Astrocyte (in vitro differentiated cells and primary cell): ENCODE measurements at regions not wholly inside any gene's neighbourhood (a gene's known extent, or its start where the extent isn't known, plus 50 kb on each side); places are given as distances from the start of the nearest gene placed in this dataset.

Experiments used
- DNase-seq: peaks from one replicate; pipeline ENCODE4 v3.0.0-alpha.2; 2010; ENCODE audit warnings: low read depth
- FAIRE-seq: peaks from 2 replicates; lab custom pipeline; 2011; peaks lifted over from hg19 to GRCh38; lab: Jason Lieb, UNC
- H2AFZ ChIP-seq: 2 replicates; pipeline ENCODE4 v1.6.0; 2012; ENCODE audit warnings: low read depth, low read length, inconsistent platforms
- H3K27ac ChIP-seq: 2 replicates; pipeline ENCODE4 v1.5.1; 2011; ENCODE audit warnings: low read depth, low read length, inconsistent platforms
- H3K27me3 ChIP-seq: 2 replicates; pipeline ENCODE4 v1.6.0; 2011; ENCODE audit warnings: low read length, inconsistent platforms; ENCODE audit not compliant: insufficient read depth
- H3K36me3 ChIP-seq: 2 replicates; pipeline ENCODE4 v1.5.1; 2011; ENCODE audit warnings: low read length, inconsistent platforms; ENCODE audit not compliant: insufficient read depth
- H3K4me1 ChIP-seq: 2 replicates; pipeline ENCODE4 v1.5.1; 2011; ENCODE audit warnings: low read length, inconsistent platforms; ENCODE audit not compliant: insufficient read depth
- H3K4me2 ChIP-seq: 2 replicates; pipeline ENCODE4 v1.6.0; 2012; ENCODE audit warnings: low read length, inconsistent platforms
- H3K4me3 ChIP-seq: 2 replicates; pipeline ENCODE4 v1.5.1; 2011; ENCODE audit warnings: low read depth, mild to moderate bottlenecking, low read length, inconsistent platforms; ENCODE audit not compliant: insufficient read depth
- H3K79me2 ChIP-seq: 2 replicates; pipeline ENCODE4 v1.6.0; 2012; ENCODE audit warnings: mild to moderate bottlenecking, low read length, inconsistent platforms; ENCODE audit not compliant: insufficient read depth
- H3K9ac ChIP-seq: 2 replicates; pipeline ENCODE4 v1.6.0; 2012; ENCODE audit warnings: mild to moderate bottlenecking, low read length, inconsistent platforms
- H3K9me3 ChIP-seq: 2 replicates; pipeline ENCODE4 v1.5.1; 2012; ENCODE audit warnings: low read depth, mild to moderate bottlenecking, low read length, inconsistent platforms; ENCODE audit not compliant: insufficient read depth
- H4K20me1 ChIP-seq: 2 replicates; pipeline ENCODE4 v1.6.0; 2012; ENCODE audit warnings: low read length, inconsistent platforms; ENCODE audit not compliant: insufficient read depth
- H3K27ac Mint-ChIP-seq: one replicate; pipeline ENCODE4 v1.8.0; 2021; ENCODE audit warnings: mild to moderate bottlenecking, mixed read lengths; ENCODE audit not compliant: unreplicated experiment
- H3K27me3 Mint-ChIP-seq: one replicate; pipeline ENCODE4 v1.8.0; 2021; ENCODE audit warnings: low read depth, mixed read lengths; ENCODE audit not compliant: unreplicated experiment
- H3K36me3 Mint-ChIP-seq: one replicate; pipeline ENCODE4 v1.8.0; 2021; ENCODE audit warnings: low read depth, mixed read lengths; ENCODE audit not compliant: unreplicated experiment
- H3K4me1 Mint-ChIP-seq: one replicate; pipeline ENCODE4 v1.8.0; 2021; ENCODE audit warnings: low read depth, mixed read lengths; ENCODE audit not compliant: unreplicated experiment
- H3K4me3 Mint-ChIP-seq: one replicate; pipeline ENCODE4 v1.8.0; 2021; ENCODE audit warnings: mild to moderate bottlenecking, moderate library complexity, mixed read lengths; ENCODE audit not compliant: unreplicated experiment
- H3K9me3 Mint-ChIP-seq: one replicate; pipeline ENCODE4 v1.8.0; 2021; ENCODE audit warnings: mild to moderate bottlenecking, mixed read lengths; ENCODE audit not compliant: unreplicated experiment
- CTCF ChIP-seq: IDR thresholded peaks from 2 replicates; pipeline ENCODE4 v1.5.1; 2011; ENCODE audit warnings: low read depth, mild to moderate bottlenecking, inconsistent platforms, low read length, moderate library complexity; ENCODE audit not compliant: insufficient read depth
- EZH2 ChIP-seq: IDR thresholded peaks from 2 replicates; pipeline ENCODE4 v1.6.1; 2012; ENCODE audit warnings: mild to moderate bottlenecking, low read length, inconsistent platforms; ENCODE audit not compliant: insufficient read depth

- peak; percentile 90 for DNase-seq
- peak overlapping the region; percentile 55 for H3K4me2 ChIP-seq
- Mint-ChIP-seq H3K36me3 (no peaks in the 10 kb centered on the region), H3K27me3 (peaks cover 5% of the 10 kb centered on the region), H3K4me3 (no peak overlapping the region), H3K27ac (peak overlapping the region; percentile 79), H3K4me1 (peaks cover 15% of the 10 kb centered on the region), H3K9me3 (no peaks in the 10 kb centered on the region)
- H3K27ac ChIP-seq, result peak overlapping the region; percentile 40
- no peak overlapping the region for H3K9ac ChIP-seq
- TF ChIP-seq EZH2 (no peak), CTCF (no peak)
- no peaks in the 10 kb centered on the region for H3K9me3 ChIP-seq
- H3K4me1 ChIP-seq, result peaks cover 43% of the 10 kb centered on the region
- H3K36me3 ChIP-seq, result no peaks in the 10 kb centered on the region
- no peaks in the 10 kb centered on the region for H4K20me1 ChIP-seq
- no peak overlapping the region for H2AFZ ChIP-seq
- no peaks in the 10 kb centered on the region for H3K79me2 ChIP-seq
- H3K4me3 ChIP-seq, result no peak overlapping the region
- peaks cover 18% of the 10 kb centered on the region for H3K27me3 ChIP-seq
- FAIRE-seq, result peak; percentile 95
Observed at GRCh38 chr10:43863859-43864591, 215.3 kb upstream of the ZNF32 start.

- Histone ChIP-seq H3K9ac (no peak overlapping the region), H3K4me2 (peak overlapping the region; percentile 55), H3K9me3 (no peaks in the 10 kb centered on the region), H3K36me3 (no peaks in the 10 kb centered on the region), H3K4me3 (no peak overlapping the region), H3K27ac (peak overlapping the region; percentile 40), H2AFZ (no peak overlapping the region), H3K79me2 (no peaks in the 10 kb centered on the region), H3K27me3 (peaks cover 24% of the 10 kb centered on the region), H3K4me1 (peaks cover 41% of the 10 kb centered on the region), H4K20me1 (no peaks in the 10 kb centered on the region)
- Mint-ChIP-seq H3K4me3 (no peak overlapping the region), H3K36me3 (no peaks in the 10 kb centered on the region), H3K9me3 (no peaks in the 10 kb centered on the region), H3K27ac (peak overlapping the region; percentile 79), H3K4me1 (peaks cover 13% of the 10 kb centered on the region), H3K27me3 (peaks cover 5% of the 10 kb centered on the region)
- no peak for FAIRE-seq
- no peak for DNase-seq
- TF ChIP-seq CTCF (no peak), EZH2 (no peak)
Observed at GRCh38 chr10:43863270-43863669, 214.6 kb upstream of the ZNF32 start.

- no peak overlapping the region for H3K27ac Mint-ChIP-seq
- H3K4me1 Mint-ChIP-seq, result peaks cover 15% of the 10 kb centered on the region
- H4K20me1 ChIP-seq, result no peaks in the 10 kb centered on the region
- H3K4me3 ChIP-seq, result no peak overlapping the region
- no peak overlapping the region for H3K27ac ChIP-seq
- no peaks in the 10 kb centered on the region for H3K9me3 ChIP-seq
- H3K4me2 ChIP-seq, result peak overlapping the region; percentile 27
- no peak overlapping the region for H3K9ac ChIP-seq
- H3K9me3 Mint-ChIP-seq, result no peaks in the 10 kb centered on the region
- H2AFZ ChIP-seq, result no peak overlapping the region
- H3K4me1 ChIP-seq, result peaks cover 42% of the 10 kb centered on the region
- TF ChIP-seq CTCF (no peak), EZH2 (no peak)
- DNase-seq (no peak), FAIRE-seq (no peak)
- no peaks in the 10 kb centered on the region for H3K36me3 Mint-ChIP-seq
- peaks cover 5% of the 10 kb centered on the region for H3K27me3 Mint-ChIP-seq
- peaks cover 25% of the 10 kb centered on the region for H3K27me3 ChIP-seq
- no peaks in the 10 kb centered on the region for H3K36me3 ChIP-seq
- no peak overlapping the region for H3K4me3 Mint-ChIP-seq
- H3K79me2 ChIP-seq, result no peaks in the 10 kb centered on the region
Observed at GRCh38 chr10:43862756-43863155, 214.1 kb upstream of the ZNF32 start.
